DND-41 (cell line): ENCODE measurements at regions not wholly inside any gene's neighbourhood (a gene's known extent, or its start where the extent isn't known, plus 50 kb on each side); places are given as distances from the start of the nearest gene placed in this dataset.

ENCODE experiments used
- ATAC-seq: fragments of 200-7000 bp; cut with Tn5 transposase; 3 replicates; pipeline ENCODE4 v1.9.1; 2021; ENCODE audit warnings: low read depth; ENCODE audit not compliant: insufficient read depth
- DNase-seq: peaks from one replicate; pipeline ENCODE4 v3.0.0-alpha.2; 2020
- H2AFZ ChIP-seq: 2 replicates; pipeline ENCODE4 v1.6.0; 2012; ENCODE audit warnings: low read depth, low read length
- H3K27ac ChIP-seq: 2 replicates; pipeline ENCODE4 v1.5.1; 2012; ENCODE audit warnings: low read length, inconsistent platforms
- H3K27me3 ChIP-seq: fragments of 200-600 bp; sonication (generic); 2 replicates; pipeline ENCODE4 v1.6.0; 2012; ENCODE audit warnings: low read length, mild to moderate bottlenecking, inconsistent platforms; ENCODE audit not compliant: insufficient read depth, poor library complexity
- H3K36me3 ChIP-seq: 2 replicates; pipeline ENCODE4 v1.5.1; 2012; ENCODE audit warnings: low read length, inconsistent platforms; ENCODE audit not compliant: insufficient read depth
- H3K4me1 ChIP-seq: 2 replicates; pipeline ENCODE4 v1.5.1; 2012; ENCODE audit warnings: mild to moderate bottlenecking, low read length; ENCODE audit not compliant: insufficient read depth
- H3K4me2 ChIP-seq: 2 replicates; pipeline ENCODE4 v1.6.0; 2012; ENCODE audit warnings: mild to moderate bottlenecking, moderate library complexity, low read length, inconsistent platforms; ENCODE audit not compliant: insufficient read depth
- H3K4me3 ChIP-seq, 2 experiments: fragments of 200-600 bp in 1 of 2; shearing (Covaris generic) in 1 of 2; 2 replicates each; pipeline ENCODE4 v1.5.1; 2012 to 2016; ENCODE audit warnings: inconsistent platforms in 2 of 2, low read length in 2 of 2, mild to moderate bottlenecking in 2 of 2, low read depth in 1 of 2, moderate library complexity in 1 of 2
- H3K79me2 ChIP-seq: 2 replicates; pipeline ENCODE4 v1.6.0; 2012; ENCODE audit warnings: low read length, inconsistent platforms; ENCODE audit not compliant: insufficient read depth
- H3K9ac ChIP-seq: 2 replicates; pipeline ENCODE4 v1.6.0; 2012; ENCODE audit warnings: low read depth, mild to moderate bottlenecking, inconsistent platforms, low read length, moderate library complexity
- H3K9me3 ChIP-seq: 2 replicates; pipeline ENCODE4 v1.5.1; 2012; ENCODE audit warnings: low read length, moderate library complexity, mild to moderate bottlenecking, inconsistent platforms; ENCODE audit not compliant: insufficient read depth, severe bottlenecking
- H4K20me1 ChIP-seq: 2 replicates; pipeline ENCODE4 v1.6.0; 2012; ENCODE audit warnings: low read length; ENCODE audit not compliant: insufficient read depth
- CTCF ChIP-seq: IDR thresholded peaks from 2 replicates; pipeline ENCODE4 v1.5.1; 2012; ENCODE audit warnings: borderline replicate concordance, low read length, moderate library complexity, mild to moderate bottlenecking; ENCODE audit not compliant: poor library complexity, severe bottlenecking; ENCODE audit errors: extremely low read depth
- EZH2 ChIP-seq: IDR thresholded peaks from 3 replicates; pipeline ENCODE4 v1.6.1; 2012; ENCODE audit warnings: borderline replicate concordance, low read depth, mild to moderate bottlenecking, moderate library complexity, low read length, inconsistent platforms; ENCODE audit not compliant: severe bottlenecking

GRCh38 chr1:30272277-30273020 lies 450.9 kb downstream of the MATN1 start:
- ATAC-seq (no peak), DNase-seq (no peak)
- H3K36me3 ChIP-seq: no peaks in the 10 kb centered on the region
- no peak overlapping the region for H3K4me2 ChIP-seq
- no peaks in the 10 kb centered on the region for H3K79me2 ChIP-seq
- TF ChIP-seq CTCF: no peak
- TF ChIP-seq EZH2: no peak
- no peaks in the 10 kb centered on the region for H4K20me1 ChIP-seq
- no peak overlapping the region for H3K27ac ChIP-seq
- no peak overlapping the region for H3K4me3 ChIP-seq
- no peak overlapping the region for H2AFZ ChIP-seq
- H3K27me3 ChIP-seq: peaks cover 14% of the 10 kb centered on the region
- H3K4me1 ChIP-seq: no peaks in the 10 kb centered on the region
- no peak overlapping the region for H3K9ac ChIP-seq
- H3K9me3 ChIP-seq: peaks cover 17% of the 10 kb centered on the region

- Histone ChIP-seq H3K27ac (no peak overlapping the region), H3K36me3 (no peaks in the 10 kb centered on the region), H4K20me1 (no peaks in the 10 kb centered on the region), H3K79me2 (no peaks in the 10 kb centered on the region), H2AFZ (no peak overlapping the region), H3K9me3 (peaks cover 17% of the 10 kb centered on the region), H3K4me3 (no peak overlapping the region), H3K27me3 (peaks cover 14% of the 10 kb centered on the region), H3K4me2 (no peak overlapping the region), H3K4me1 (no peaks in the 10 kb centered on the region), H3K9ac (no peak overlapping the region)
- ATAC-seq (no peak; the same call in 2 of the 3 replicates), DNase-seq (peak; percentile 14)
- TF ChIP-seq CTCF: no peak
- TF ChIP-seq EZH2: no peak
Observed at GRCh38 chr1:30271401-30272276, 451.7 kb downstream of the MATN1 start.

- no peak overlapping the region for H3K4me3 ChIP-seq
- no peak for DNase-seq
- H3K4me1 ChIP-seq: no peaks in the 10 kb centered on the region
- H3K27me3 ChIP-seq: peaks cover 14% of the 10 kb centered on the region
- H3K9ac ChIP-seq: no peak overlapping the region
- H3K4me2 ChIP-seq: no peak overlapping the region
- no peak overlapping the region for H3K27ac ChIP-seq
- H3K36me3 ChIP-seq: no peaks in the 10 kb centered on the region
- no peak for TF ChIP-seq CTCF
- TF ChIP-seq EZH2: no peak
- ATAC-seq: no peak
- peaks cover 17% of the 10 kb centered on the region for H3K9me3 ChIP-seq
- H3K79me2 ChIP-seq: no peaks in the 10 kb centered on the region
- H4K20me1 ChIP-seq: no peaks in the 10 kb centered on the region
- no peak overlapping the region for H2AFZ ChIP-seq
Observed at GRCh38 chr1:30270461-30270860, 452.9 kb downstream of the MATN1 start.
